A549 (cell line): ENCODE measurements at regions not wholly inside any gene's neighbourhood (a gene's known extent, or its start where the extent isn't known, plus 50 kb on each side); places are given as distances from the start of the nearest gene placed in this dataset.

Experiments
- ATAC-seq, 2 experiments: fragments of 200-7000 bp in 1 of 2; fragments of >200 bp in 1 of 2; cut with Nextera tagmentation in 1 of 2; cut with Tn5 transposase in 1 of 2; 3 replicates each; pipeline versions ENCODE4 v1.8.0 to v1.9.1; 2018 to 2020; ENCODE audit warnings: mild to moderate bottlenecking in 1 of 2, moderate library complexity in 1 of 2
- CTCF ChIA-PET: fragments of 300-600 bp; sonication (Branson Sonifier 250); formaldehyde crosslinking; extraction: SDS; loops from one replicate; lab custom pipeline; 2021; ENCODE audit warnings: antibody characterized with exemption, inconsistent platforms; lab: Yijun Ruan, JAX
- POLR2A ChIA-PET: fragments of 350-600 bp; formaldehyde crosslinking; extraction: SDS; loops from one replicate; lab custom pipeline; 2021; ENCODE audit warnings: antibody characterized with exemption, inconsistent platforms; lab: Yijun Ruan, JAX
- DNase-seq, 2 experiments: peaks; one replicate each; pipeline versions ENCODE4 v3.0.0 to v3.0.0-alpha.2; 2011 to 2016; ENCODE audit warnings: low read depth in 1 of 2, low spot score in 1 of 2
- FAIRE-seq: peaks from 2 replicates; lab custom pipeline; 2011; peaks lifted over from hg19 to GRCh38; lab: Jason Lieb, UNC
- H3K27ac ChIP-seq, 2 experiments: fragments of >200 bp; sonication (Bioruptor Twin); formaldehyde crosslinking; 3 replicates each; pipeline ENCODE4 v1.5.1; 2016 to 2017
- H3K4me1 ChIP-seq: fragments of >200 bp; sonication (Bioruptor Twin); formaldehyde crosslinking; 3 replicates; pipeline ENCODE4 v1.6.1; 2016
- H3K4me2 ChIP-seq: fragments of >200 bp; sonication (Bioruptor Twin); formaldehyde crosslinking; 3 replicates; pipeline ENCODE4 v1.6.1; 2016
- H3K4me3 ChIP-seq: fragments of >200 bp; sonication (Bioruptor Twin); formaldehyde crosslinking; 3 replicates; pipeline ENCODE4 v1.5.1; 2016
- H3K9me3 ChIP-seq: fragments of >200 bp; sonication (Bioruptor Twin); formaldehyde crosslinking; 3 replicates; pipeline ENCODE4 v1.6.1; 2016
- BCL3 ChIP-seq: fragments of >200 bp; sonication (Bioruptor Twin); formaldehyde crosslinking; IDR thresholded peaks from 3 replicates; pipeline ENCODE4 v1.6.1; 2016
- CBX8 ChIP-seq: fragments of 200-600 bp; sonication (generic); IDR thresholded peaks from 2 replicates; pipeline ENCODE4 v1.6.1; 2016
- ESRRA ChIP-seq: fragments of 150-350 bp; IDR thresholded peaks from 2 replicates; pipeline ENCODE4 v1.6.1; 2014; ENCODE audit warnings: mild to moderate bottlenecking, low read length, borderline replicate concordance
- FOXS1 ChIP-seq: fragments of 250-450 bp; sonication (Bioruptor Pico); IDR thresholded peaks from 2 replicates; pipeline ENCODE4 v1.5.0; 2020; ENCODE audit warnings: mild to moderate bottlenecking, moderate library complexity
- GATA3 ChIP-seq: IDR thresholded peaks from 2 replicates; pipeline ENCODE4 v1.6.1; 2012; ENCODE audit warnings: borderline replicate concordance
- HOXA7 ChIP-seq: fragments of 250-450 bp; sonication (Bioruptor Pico); IDR thresholded peaks from 2 replicates; pipeline ENCODE4 v1.5.0; 2020; ENCODE audit warnings: mild to moderate bottlenecking, moderate library complexity
- HOXB13 ChIP-seq: fragments of 250-450 bp; sonication (Bioruptor Pico); IDR thresholded peaks from 2 replicates; pipeline ENCODE4 v1.5.0; 2020; ENCODE audit warnings: low read depth, mild to moderate bottlenecking, moderate library complexity
- JUN ChIP-seq, 2 experiments: fragments of >200 bp; sonication (Bioruptor Twin); formaldehyde crosslinking; IDR thresholded peaks; 2 replicates in 1 of 2; 3 replicates in 1 of 2; pipeline ENCODE4 v1.6.1; 2016 to 2017
- KDM5A ChIP-seq: fragments of 200-600 bp; sonication (generic); IDR thresholded peaks from 2 replicates; pipeline ENCODE4 v1.6.1; 2016; ENCODE audit warnings: antibody characterized with exemption, mild to moderate bottlenecking
- NFE2L2 ChIP-seq: fragments of 150-350 bp; conservative IDR thresholded peaks from 2 replicates; pipeline ENCODE4 v1.6.1; 2014; ENCODE audit warnings: low read length
- RARB ChIP-seq: fragments of 250-450 bp; sonication (Bioruptor Pico); IDR thresholded peaks from 2 replicates; pipeline ENCODE4 v1.8.0; 2021; ENCODE audit warnings: mild to moderate bottlenecking, moderate library complexity
- REST ChIP-seq: fragments of 200-600 bp; sonication (generic); IDR thresholded peaks from 2 replicates; pipeline ENCODE4 v1.6.1; 2016; ENCODE audit warnings: antibody characterized with exemption, mild to moderate bottlenecking, moderate library complexity
- RNF2 ChIP-seq: fragments of 200-600 bp; sonication (generic); IDR thresholded peaks from 2 replicates; pipeline ENCODE4 v1.6.1; 2016; ENCODE audit warnings: low read depth, mild to moderate bottlenecking, antibody characterized with exemption, moderate library complexity, borderline replicate concordance
- SREBF2 ChIP-seq: fragments of 450-650 bp; IDR thresholded peaks from 2 replicates; pipeline ENCODE4 v1.6.1; 2014; ENCODE audit warnings: mild to moderate bottlenecking, moderate library complexity
- TP53 ChIP-seq: fragments of 250-450 bp; sonication (Bioruptor Pico); IDR thresholded peaks from 2 replicates; pipeline ENCODE4 v1.5.0; 2021; ENCODE audit warnings: mild to moderate bottlenecking, moderate library complexity
- WGBS: methylation state at CpG from one replicate; pipeline ENCODE4 v1.1.6; 2017; ENCODE audit errors: missing lambda C conversion rate; 5-methylcytosine and 5-hydroxymethylcytosine counted together
- TF ChIP-seq, protein P1 (sequence below): fragments of 250-450 bp; sonication (Bioruptor Pico); IDR thresholded peaks from 2 replicates; pipeline ENCODE4 v1.5.0; 2021; ENCODE audit warnings: mild to moderate bottlenecking, moderate library complexity, borderline replicate concordance

- Histone ChIP-seq H3K4me2 (no peak overlapping the region), H3K27ac (no peak overlapping the region), H3K4me1 (no peaks in the 10 kb centered on the region; the same call in 2 of the 3 replicates), H3K4me3 (no peak overlapping the region), H3K9me3 (no peaks in the 10 kb centered on the region)
- no peak for DNase-seq
- TF ChIP-seq SREBF2 (no peak), TP53 (no peak), RARB (no peak), REST (no peak), JUN (IDR thresholded peaks at IDR 0.05) (no peak)
- TF ChIP-seq, protein P1, sequence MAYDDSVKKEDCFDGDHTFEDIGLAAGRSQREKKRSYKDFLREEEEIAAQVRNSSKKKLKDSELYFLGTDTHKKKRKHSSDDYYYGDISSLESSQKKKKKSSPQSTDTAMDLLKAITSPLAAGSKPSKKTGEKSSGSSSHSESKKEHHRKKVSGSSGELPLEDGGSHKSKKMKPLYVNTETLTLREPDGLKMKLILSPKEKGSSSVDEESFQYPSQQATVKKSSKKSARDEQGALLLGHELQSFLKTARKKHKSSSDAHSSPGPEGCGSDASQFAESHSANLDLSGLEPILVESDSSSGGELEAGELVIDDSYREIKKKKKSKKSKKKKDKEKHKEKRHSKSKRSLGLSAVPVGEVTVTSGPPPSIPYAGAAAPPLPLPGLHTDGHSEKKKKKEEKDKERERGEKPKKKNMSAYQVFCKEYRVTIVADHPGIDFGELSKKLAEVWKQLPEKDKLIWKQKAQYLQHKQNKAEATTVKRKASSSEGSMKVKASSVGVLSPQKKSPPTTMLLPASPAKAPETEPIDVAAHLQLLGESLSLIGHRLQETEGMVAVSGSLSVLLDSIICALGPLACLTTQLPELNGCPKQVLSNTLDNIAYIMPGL = no peak
- no peak for FAIRE-seq
- CTCF ChIA-PET = no interaction called here
- ATAC-seq = no peak
- POLR2A ChIA-PET = no interaction called here
These were observed 294.3 kb upstream of the ZNF804A start for GRCh38 chr2:184304006-184304405.

DNA sequence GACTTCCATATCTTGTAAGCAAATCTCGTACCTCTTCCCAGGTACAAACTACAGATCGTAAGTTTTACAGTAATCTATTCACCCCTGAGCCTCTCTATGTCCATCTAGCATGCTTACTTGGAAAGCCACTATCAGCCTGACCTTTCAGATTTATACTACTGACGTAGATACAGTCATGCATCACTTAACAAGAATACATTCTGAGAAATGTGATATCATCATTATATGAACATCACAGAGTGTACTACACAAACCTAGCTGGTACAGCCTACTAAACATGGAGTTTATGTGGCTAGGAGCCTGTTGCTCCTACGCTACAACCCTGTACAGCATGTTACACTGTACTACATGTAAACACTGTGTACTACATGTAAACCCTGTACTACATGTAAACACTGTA is 293.2 kb upstream of the ZNF804A start:
- no peaks in the 10 kb centered on the region; the same call in 2 of the 3 replicates for H3K4me1 ChIP-seq
- H3K27ac ChIP-seq = no peak overlapping the region
- FAIRE-seq (no peak), DNase-seq (no peak), ATAC-seq (no peak)
- 31% methylated on average over 4 of the region's 4 CpGs for WGBS
- no peaks in the 10 kb centered on the region for H3K9me3 ChIP-seq
- no peak overlapping the region for H3K4me2 ChIP-seq
- TF ChIP-seq GATA3 = no peak
- no peak for TF ChIP-seq ESRRA
- TF ChIP-seq CBX8 = no peak
- TF ChIP-seq JUN (IDR thresholded peaks at IDR 0.05) = no peak
- TF ChIP-seq HOXB13 (CRISPR knock-in tag) = no peak
- TF ChIP-seq FOXS1 (CRISPR knock-in tag) = no peak
- no peak for TF ChIP-seq BCL3
- TF ChIP-seq REST = no peak
- TF ChIP-seq KDM5A = no peak
- no peak for TF ChIP-seq HOXA7 (CRISPR knock-in tag)
- TF ChIP-seq NFE2L2 = no peak
- TF ChIP-seq RNF2 = no peak
- H3K4me3 ChIP-seq = no peak overlapping the region
- ChIA-PET CTCF (no interaction called here), POLR2A (no interaction called here)
